H1 (cell line): ENCODE measurements at regions not wholly inside any gene's neighbourhood (a gene's known extent, or its start where the extent isn't known, plus 50 kb on each side); places are given as distances from the start of the nearest gene placed in this dataset.

Experiments used
- CTCF ChIA-PET: fragments of 300-600 bp; sonication (Branson Sonifier 250); formaldehyde crosslinking; loops from one replicate; lab custom pipeline; 2021; ENCODE audit not compliant: partially characterized antibody; lab: Charles Lee
- POLR2A ChIA-PET: fragments of 300-600 bp; sonication (Branson Sonifier 250); formaldehyde crosslinking; loops from one replicate; lab custom pipeline; 2021; ENCODE audit warnings: inconsistent platforms; ENCODE audit not compliant: partially characterized antibody; lab: Charles Lee
- DNase-seq, 2 experiments: peaks; one replicate each; pipeline versions ENCODE4 v3.0.0 to v3.0.0-alpha.2; 2010 to 2022; ENCODE audit warnings: low spot score in 2 of 2, low read depth in 1 of 2, mixed read lengths in 1 of 2
- FAIRE-seq: peaks from 2 replicates; lab custom pipeline; 2011; peaks lifted over from hg19 to GRCh38; lab: Jason Lieb, UNC
- H2AFZ ChIP-seq: 2 replicates; pipeline ENCODE4 v1.8.1; 2012; ENCODE audit warnings: low read length, inconsistent platforms
- H2AK5ac ChIP-seq: 2 replicates; pipeline ENCODE4 v1.6.1; 2013; ENCODE audit warnings: low read depth, low read length
- H2BK120ac ChIP-seq: replicated peaks from 2 replicates; pipeline ENCODE3; 2013; ENCODE audit warnings: low read depth, low read length, inconsistent platforms
- H2BK12ac ChIP-seq: 2 replicates; pipeline ENCODE4 v1.6.1; 2013; ENCODE audit warnings: low read depth, low read length
- H2BK15ac ChIP-seq: 2 replicates; pipeline ENCODE4 v1.6.1; 2013; ENCODE audit warnings: low read length
- H2BK20ac ChIP-seq: 2 replicates; pipeline ENCODE4 v1.6.1; 2013; ENCODE audit warnings: low read length
- H2BK5ac ChIP-seq: 2 replicates; pipeline ENCODE4 v1.6.1; 2013; ENCODE audit warnings: low read depth, low read length
- H3K14ac ChIP-seq: 2 replicates; pipeline ENCODE4 v1.6.1; 2013; ENCODE audit warnings: inconsistent platforms; ENCODE audit not compliant: insufficient read length
- H3K18ac ChIP-seq: 2 replicates; pipeline ENCODE4 v1.6.1; 2013; ENCODE audit warnings: low read length; ENCODE audit errors: extremely low read depth
- H3K23ac ChIP-seq: 2 replicates; pipeline ENCODE4 v1.6.1; 2013; ENCODE audit warnings: inconsistent platforms; ENCODE audit not compliant: insufficient read length
- H3K23me2 ChIP-seq: 2 replicates; pipeline ENCODE4 v1.6.1; 2013; ENCODE audit warnings: low read depth, low read length
- H3K27ac ChIP-seq: 2 replicates; pipeline ENCODE4 v1.6.1; 2011; ENCODE audit warnings: low read depth, low read length, inconsistent platforms
- H3K27me3 ChIP-seq, 4 experiments: replicated peaks in 1 of 4; 1 replicate in 1 of 4; 2 replicates in 3 of 4; pipeline versions ENCODE4 v1.6.1 to v1.8.1; 2011 to 2013; ENCODE audit warnings: low read length in 3 of 4, mild to moderate bottlenecking in 3 of 4, inconsistent platforms in 2 of 4, mixed read lengths in 2 of 4, moderate library complexity in 1 of 4; ENCODE audit not compliant: control insufficient read depth in 3 of 4, insufficient read depth in 3 of 4; ENCODE audit errors: extremely low read depth in 1 of 4
- H3K36me3 ChIP-seq, 4 experiments: 2 replicates each; pipeline versions ENCODE4 v1.6.1 to v1.8.1; 2011 to 2013; ENCODE audit warnings: mild to moderate bottlenecking in 4 of 4, low read length in 3 of 4, moderate library complexity in 2 of 4, control low read depth in 1 of 4, inconsistent platforms in 1 of 4; ENCODE audit not compliant: insufficient read depth in 4 of 4, control insufficient read depth in 2 of 4
- H3K4ac ChIP-seq: replicated peaks from 2 replicates; pipeline ENCODE3; 2013; ENCODE audit warnings: low read length, low read depth, mixed read lengths, inconsistent platforms; ENCODE audit not compliant: insufficient read length
- H3K4me1 ChIP-seq, 4 experiments: replicated peaks in 1 of 4; 1 replicate in 1 of 4; 2 replicates in 3 of 4; pipeline versions ENCODE4 v1.6.1 to v1.8.1; 2011 to 2013; ENCODE audit warnings: low read length in 3 of 4, inconsistent platforms in 2 of 4, mixed read lengths in 1 of 4; ENCODE audit not compliant: insufficient read depth in 4 of 4, control insufficient read depth in 3 of 4
- H3K4me2 ChIP-seq, 2 experiments: 2 replicates each; pipeline versions ENCODE4 v1.6.1 to v1.8.1; 2011 to 2013; ENCODE audit warnings: low read depth in 2 of 2, low read length in 2 of 2, control low read depth in 1 of 2, inconsistent platforms in 1 of 2, mild to moderate bottlenecking in 1 of 2; ENCODE audit not compliant: insufficient read depth in 1 of 2
- H3K4me3 ChIP-seq, 4 experiments: fragments of 200-600, 300-600 bp in 1 of 4; sonication (generic), shearing (Covaris generic), sonication (Bioruptor Twin) in 1 of 4; 2 replicates each; pipeline versions ENCODE4 v1.5.1 to v1.8.1; 2011 to 2016; ENCODE audit warnings: low read length in 4 of 4, low read depth in 3 of 4, control low read depth in 2 of 4, inconsistent platforms in 2 of 4, mild to moderate bottlenecking in 2 of 4, mixed read lengths in 1 of 4, moderate library complexity in 1 of 4; ENCODE audit not compliant: insufficient read depth in 2 of 4; ENCODE audit errors: extremely low read depth in 1 of 4
- H3K56ac ChIP-seq: replicated peaks from 2 replicates; pipeline ENCODE3; 2013; ENCODE audit warnings: low read depth, mild to moderate bottlenecking, mixed read lengths, low read length, inconsistent platforms; ENCODE audit not compliant: insufficient read length
- H3K79me1 ChIP-seq: 2 replicates; pipeline ENCODE4 v1.6.1; 2013; ENCODE audit warnings: low read depth, low read length, control low read depth
- H3K79me2 ChIP-seq, 2 experiments: 2 replicates each; pipeline versions ENCODE4 v1.6.1 to v1.8.1; 2012 to 2013; ENCODE audit warnings: low read length in 2 of 2, mild to moderate bottlenecking in 2 of 2, inconsistent platforms in 1 of 2; ENCODE audit not compliant: insufficient read depth in 2 of 2, control insufficient read depth in 1 of 2
- H3K9ac ChIP-seq, 4 experiments: replicated peaks in 1 of 4; 1 replicate in 1 of 4; 2 replicates in 3 of 4; pipeline versions ENCODE4 v1.6.1 to v1.8.1; 2011 to 2013; ENCODE audit warnings: low read depth in 3 of 4, low read length in 3 of 4, control low read depth in 2 of 4, mild to moderate bottlenecking in 2 of 4, moderate library complexity in 2 of 4, inconsistent platforms in 1 of 4; ENCODE audit errors: extremely low read depth in 1 of 4
- H3K9me3 ChIP-seq, 2 experiments: 2 replicates each; pipeline versions ENCODE4 v1.6.1 to v1.8.1; 2012 to 2013; ENCODE audit warnings: mild to moderate bottlenecking in 2 of 2, moderate library complexity in 2 of 2, control low read depth in 1 of 2, inconsistent platforms in 1 of 2, low read depth in 1 of 2, low read length in 1 of 2, mixed read lengths in 1 of 2; ENCODE audit not compliant: insufficient read depth in 2 of 2
- H4K20me1 ChIP-seq, 2 experiments: replicated peaks in 1 of 2; 2 replicates each; pipeline versions ENCODE3 to v1.8.1; 2011 to 2013; ENCODE audit warnings: inconsistent platforms in 2 of 2, low read length in 2 of 2, mild to moderate bottlenecking in 1 of 2; ENCODE audit not compliant: insufficient read depth in 2 of 2, control insufficient read depth in 1 of 2
- H4K5ac ChIP-seq: 2 replicates; pipeline ENCODE4 v1.6.1; 2013; ENCODE audit warnings: low read length, low read depth, mixed read lengths, inconsistent platforms; ENCODE audit not compliant: insufficient read length
- H4K8ac ChIP-seq: 2 replicates; pipeline ENCODE4 v1.8.0; 2013; ENCODE audit warnings: mild to moderate bottlenecking, moderate library complexity, low read length, inconsistent platforms; ENCODE audit not compliant: insufficient read depth; ENCODE audit errors: extremely low read depth
- H4K91ac ChIP-seq: replicated peaks from 2 replicates; pipeline ENCODE3; 2013; ENCODE audit warnings: low read length, mixed read lengths, inconsistent platforms; ENCODE audit not compliant: insufficient read length
- CEBPB ChIP-seq: IDR thresholded peaks from 2 replicates; pipeline ENCODE4 v1.6.1; 2012; ENCODE audit warnings: low read depth, low read length
- GABPA ChIP-seq: IDR thresholded peaks from 2 replicates; pipeline ENCODE4 v1.6.1; 2011; ENCODE audit warnings: mild to moderate bottlenecking, low read length, moderate library complexity, borderline replicate concordance; ENCODE audit not compliant: insufficient read depth
- GTF2F1 ChIP-seq: IDR thresholded peaks from 2 replicates; pipeline ENCODE4 v1.6.1; 2012; ENCODE audit warnings: low read depth, low read length, improper control_type of control experiment, borderline replicate concordance
- JUND ChIP-seq: IDR thresholded peaks from 2 replicates; pipeline ENCODE4 v1.6.1; 2011; ENCODE audit warnings: mild to moderate bottlenecking, improper control_type of control experiment, low read length
- KDM5A ChIP-seq: fragments of 200-600 bp; IDR thresholded peaks from 2 replicates; pipeline ENCODE4 v1.7.1; 2012; ENCODE audit warnings: mild to moderate bottlenecking, low read length, inconsistent platforms, mixed read lengths
- POU5F1 ChIP-seq: IDR thresholded peaks from 2 replicates; pipeline ENCODE4 v1.6.1; 2011; ENCODE audit warnings: low read depth, mild to moderate bottlenecking, low read length, moderate library complexity
- RFX5 ChIP-seq: IDR thresholded peaks from 2 replicates; pipeline ENCODE4 v1.6.1; 2011; ENCODE audit warnings: low read depth, low read length, improper control_type of control experiment, borderline replicate concordance
- SIRT6 ChIP-seq: IDR thresholded peaks from one replicate; pipeline ENCODE4 v1.7.1; 2012; ENCODE audit warnings: low read length, inconsistent platforms
- SP2 ChIP-seq: IDR thresholded peaks from 2 replicates; pipeline ENCODE4 v1.6.1; 2012; ENCODE audit warnings: mild to moderate bottlenecking, low read length, inconsistent platforms
- TBP ChIP-seq: IDR thresholded peaks from 2 replicates; pipeline ENCODE4 v1.6.1; 2011; ENCODE audit warnings: low read depth, low read length, improper control_type of control experiment
- YY1 ChIP-seq: IDR thresholded peaks from 2 replicates; pipeline ENCODE4 v1.6.1; 2011; ENCODE audit warnings: low read depth, mild to moderate bottlenecking, low read length
- ZNF274 ChIP-seq: IDR thresholded peaks from 2 replicates; pipeline ENCODE4 v1.7.0; 2012; ENCODE audit warnings: low read length, borderline replicate concordance; ENCODE audit errors: extremely low read depth
- WGBS, 2 experiments: shearing (Covaris generic) in 1 of 2; methylation state at CpG; one replicate each; pipeline versions ENCODE4 v1.1.6 to v1.1.7; 2013 to 2015; ENCODE audit warnings: low lambda C conversion rate in 2 of 2, mixed read lengths in 2 of 2, inconsistent platforms in 1 of 2, low coverage in 1 of 2, missing lambda C conversion rate in 1 of 2; ENCODE audit not compliant: insufficient replicate concordance in 2 of 2, insufficient coverage in 1 of 2, insufficient read length in 1 of 2; ENCODE audit errors: extremely low coverage in 1 of 2, missing lambda C conversion rate in 1 of 2; 5-methylcytosine and 5-hydroxymethylcytosine counted together

DNA sequence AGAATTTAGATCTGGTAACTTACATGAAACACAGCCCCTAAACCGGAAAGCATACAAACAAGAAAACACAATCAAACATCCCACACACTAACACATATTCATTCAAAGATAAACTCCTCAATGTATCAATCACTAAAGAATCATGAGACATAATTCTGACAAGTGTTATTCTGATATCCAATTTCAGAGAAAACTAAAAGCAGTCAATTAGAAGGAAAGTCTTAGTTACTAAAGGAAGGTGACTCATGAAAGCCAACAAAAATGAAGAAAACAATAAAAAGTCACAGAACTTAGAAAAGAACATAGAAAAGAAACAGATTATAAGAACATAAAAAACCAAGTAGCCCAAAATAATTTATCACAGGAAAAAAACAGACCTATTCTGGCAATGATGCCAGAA lies 57.2 kb downstream of the ZZZ3 start:
- Histone ChIP-seq H2BK12ac (no peak overlapping the region), H3K79me1 (no peaks in the 10 kb centered on the region), H4K5ac (no peak overlapping the region), H2AK5ac (no peak overlapping the region), H3K9me3 (no peaks in the 10 kb centered on the region), H2BK120ac (no peak overlapping the region), H3K18ac (no peak overlapping the region), H3K56ac (no peak overlapping the region), H3K14ac (no peak overlapping the region), H4K91ac (no peak overlapping the region), H3K4me2 (no peak overlapping the region), H3K4me1 (no peaks in the 10 kb centered on the region), H4K8ac (no peak overlapping the region), H3K4ac (no peak overlapping the region), H2BK15ac (no peak overlapping the region), H2BK20ac (no peak overlapping the region), H3K27me3 (no peaks in the 10 kb centered on the region), H3K23ac (no peak overlapping the region), H3K79me2 (no peaks in the 10 kb centered on the region), H3K23me2 (no peaks in the 10 kb centered on the region), H3K36me3 (peaks cover 0 to 22% (median 5%) of the 10 kb centered on the region in 4 experiments; a peak in 5 of 8 replicates), H4K20me1 (no peaks in the 10 kb centered on the region), H3K27ac (no peak overlapping the region), H2BK5ac (no peak overlapping the region), H3K9ac (no peak overlapping the region), H3K4me3 (no peak overlapping the region), H2AFZ (no peak overlapping the region)
- ChIA-PET CTCF (no interaction called here), POLR2A (no interaction called here)
- DNase-seq (no peak), FAIRE-seq (no peak)
- no peak for TF ChIP-seq RFX5
- TF ChIP-seq TBP: no peak
- TF ChIP-seq GABPA: no peak
- no peak for TF ChIP-seq GTF2F1
- no peak for TF ChIP-seq SP2
- no peak for TF ChIP-seq ZNF274
- no peak for TF ChIP-seq SIRT6
- no peak for TF ChIP-seq POU5F1
- TF ChIP-seq KDM5A: no peak
- TF ChIP-seq CEBPB: no peak
- no peak for TF ChIP-seq JUND
- TF ChIP-seq YY1: no peak
- 88% methylated on average over 1 of the region's 1 CpG; no CpG with 5 or more reads in 1 of the 2 experiments for WGBS, 2 experiments
